ENCODE measurements at regions not wholly inside any gene's neighbourhood (a gene's known extent, or its start where the extent isn't known, plus 50 kb on each side); places are given as distances from the start of the nearest gene placed in this dataset.

DNA sequence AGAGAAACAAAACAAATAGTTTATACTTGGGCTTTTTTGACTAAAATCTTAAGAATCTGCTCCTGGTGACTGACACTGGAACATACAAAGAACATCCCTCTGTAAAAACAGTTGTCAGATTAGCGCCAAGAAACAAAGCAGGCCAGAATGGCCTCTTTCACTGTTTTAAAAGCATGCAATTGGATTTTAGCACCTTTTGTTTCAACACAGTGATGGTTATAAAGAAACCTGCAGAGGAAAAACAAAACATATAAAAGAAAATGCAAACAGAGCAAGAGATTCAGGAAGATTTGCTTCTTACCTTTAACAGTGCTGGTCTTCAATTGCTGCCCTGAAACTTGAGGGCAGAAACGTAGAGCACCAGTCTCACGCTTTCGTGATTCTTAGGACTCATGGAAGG, 652.2 kb upstream of the KCND2 start:
- H3K36me3 ChIP-seq (ENCODE audit: insufficient read depth): no peaks in the 10 kb centered on the region
- H3K9me3 Mint-ChIP-seq: no peaks in the 10 kb centered on the region
- no peak overlapping the region for H3K4me3 ChIP-seq
- no peak overlapping the region for H3K4me2 ChIP-seq
- H3K27me3 ChIP-seq (ENCODE audit: insufficient read depth): no peaks in the 10 kb centered on the region
- H3K4me1 Mint-ChIP-seq: peaks cover 12% of the 10 kb centered on the region
- H3K4me1 ChIP-seq (ENCODE audit: insufficient read depth): no peaks in the 10 kb centered on the region
- H3K36me3 Mint-ChIP-seq (ENCODE audit: low read depth): no peaks in the 10 kb centered on the region
- no peak overlapping the region for H3K27ac ChIP-seq (ENCODE audit: low read depth)
- H4K20me1 ChIP-seq (replicated peaks; ENCODE audit: insufficient read depth): no peaks in the 10 kb centered on the region
- no peaks in the 10 kb centered on the region for H3K79me2 ChIP-seq (replicated peaks; ENCODE audit: insufficient read depth)
- ATAC-seq (peak; percentile 77), DNase-seq (ENCODE audit: low spot score) (no peak)
- H3F3A ChIP-seq (replicated peaks; ENCODE audit: low read depth): no peaks in the 10 kb centered on the region
- H3K27me3 Mint-ChIP-seq (ENCODE audit: insufficient read depth, low read depth, poor library complexity): no peaks in the 10 kb centered on the region
- no peak overlapping the region for H3K4me3 Mint-ChIP-seq
- H3K9me2 ChIP-seq (ENCODE audit: insufficient read depth): no peaks in the 10 kb centered on the region
- peak overlapping the region; percentile 72; the same call in 1 of the 2 replicates for H2AFZ ChIP-seq
- H3K27ac Mint-ChIP-seq: no peak overlapping the region
- TF ChIP-seq, protein P1, sequence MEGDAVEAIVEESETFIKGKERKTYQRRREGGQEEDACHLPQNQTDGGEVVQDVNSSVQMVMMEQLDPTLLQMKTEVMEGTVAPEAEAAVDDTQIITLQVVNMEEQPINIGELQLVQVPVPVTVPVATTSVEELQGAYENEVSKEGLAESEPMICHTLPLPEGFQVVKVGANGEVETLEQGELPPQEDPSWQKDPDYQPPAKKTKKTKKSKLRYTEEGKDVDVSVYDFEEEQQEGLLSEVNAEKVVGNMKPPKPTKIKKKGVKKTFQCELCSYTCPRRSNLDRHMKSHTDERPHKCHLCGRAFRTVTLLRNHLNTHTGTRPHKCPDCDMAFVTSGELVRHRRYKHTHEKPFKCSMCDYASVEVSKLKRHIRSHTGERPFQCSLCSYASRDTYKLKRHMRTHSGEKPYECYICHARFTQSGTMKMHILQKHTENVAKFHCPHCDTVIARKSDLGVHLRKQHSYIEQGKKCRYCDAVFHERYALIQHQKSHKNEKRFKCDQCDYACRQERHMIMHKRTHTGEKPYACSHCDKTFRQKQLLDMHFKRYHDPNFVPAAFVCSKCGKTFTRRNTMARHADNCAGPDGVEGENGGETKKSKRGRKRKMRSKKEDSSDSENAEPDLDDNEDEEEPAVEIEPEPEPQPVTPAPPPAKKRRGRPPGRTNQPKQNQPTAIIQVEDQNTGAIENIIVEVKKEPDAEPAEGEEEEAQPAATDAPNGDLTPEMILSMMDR (conservative IDR thresholded peaks at IDR 0.05; ENCODE audit: low read depth in 2 of 2): no peak
- TF ChIP-seq ZNF114 (CRISPR knock-in tag; IDR thresholded peaks at IDR 0.05) (no peak), JUNB (IDR thresholded peaks at IDR 0.05; ENCODE audit: unreplicated experiment) (no peak), CREB1 (CRISPR knock-in tag; IDR thresholded peaks at IDR 0.05; ENCODE audit: low read depth) (no peak), POLR2AphosphoS5 (IDR thresholded peaks at IDR 0.05; ENCODE audit: low read depth) (no peak), STAT1 (IDR thresholded peaks at IDR 0.05; ENCODE audit: unreplicated experiment) (no peak), EZH2 (IDR thresholded peaks at IDR 0.05; ENCODE audit: low read depth, unreplicated experiment) (no peak), EZH2phosphoT487 (IDR thresholded peaks at IDR 0.05; ENCODE audit: unreplicated experiment) (no peak), NANOG (IDR thresholded peaks at IDR 0.05; ENCODE audit: borderline replicate concordance) (no peak), ZNF331 (CRISPR knock-in tag; IDR thresholded peaks at IDR 0.05; ENCODE audit: low read depth) (no peak)
- TF ChIP-seq, protein P2, sequence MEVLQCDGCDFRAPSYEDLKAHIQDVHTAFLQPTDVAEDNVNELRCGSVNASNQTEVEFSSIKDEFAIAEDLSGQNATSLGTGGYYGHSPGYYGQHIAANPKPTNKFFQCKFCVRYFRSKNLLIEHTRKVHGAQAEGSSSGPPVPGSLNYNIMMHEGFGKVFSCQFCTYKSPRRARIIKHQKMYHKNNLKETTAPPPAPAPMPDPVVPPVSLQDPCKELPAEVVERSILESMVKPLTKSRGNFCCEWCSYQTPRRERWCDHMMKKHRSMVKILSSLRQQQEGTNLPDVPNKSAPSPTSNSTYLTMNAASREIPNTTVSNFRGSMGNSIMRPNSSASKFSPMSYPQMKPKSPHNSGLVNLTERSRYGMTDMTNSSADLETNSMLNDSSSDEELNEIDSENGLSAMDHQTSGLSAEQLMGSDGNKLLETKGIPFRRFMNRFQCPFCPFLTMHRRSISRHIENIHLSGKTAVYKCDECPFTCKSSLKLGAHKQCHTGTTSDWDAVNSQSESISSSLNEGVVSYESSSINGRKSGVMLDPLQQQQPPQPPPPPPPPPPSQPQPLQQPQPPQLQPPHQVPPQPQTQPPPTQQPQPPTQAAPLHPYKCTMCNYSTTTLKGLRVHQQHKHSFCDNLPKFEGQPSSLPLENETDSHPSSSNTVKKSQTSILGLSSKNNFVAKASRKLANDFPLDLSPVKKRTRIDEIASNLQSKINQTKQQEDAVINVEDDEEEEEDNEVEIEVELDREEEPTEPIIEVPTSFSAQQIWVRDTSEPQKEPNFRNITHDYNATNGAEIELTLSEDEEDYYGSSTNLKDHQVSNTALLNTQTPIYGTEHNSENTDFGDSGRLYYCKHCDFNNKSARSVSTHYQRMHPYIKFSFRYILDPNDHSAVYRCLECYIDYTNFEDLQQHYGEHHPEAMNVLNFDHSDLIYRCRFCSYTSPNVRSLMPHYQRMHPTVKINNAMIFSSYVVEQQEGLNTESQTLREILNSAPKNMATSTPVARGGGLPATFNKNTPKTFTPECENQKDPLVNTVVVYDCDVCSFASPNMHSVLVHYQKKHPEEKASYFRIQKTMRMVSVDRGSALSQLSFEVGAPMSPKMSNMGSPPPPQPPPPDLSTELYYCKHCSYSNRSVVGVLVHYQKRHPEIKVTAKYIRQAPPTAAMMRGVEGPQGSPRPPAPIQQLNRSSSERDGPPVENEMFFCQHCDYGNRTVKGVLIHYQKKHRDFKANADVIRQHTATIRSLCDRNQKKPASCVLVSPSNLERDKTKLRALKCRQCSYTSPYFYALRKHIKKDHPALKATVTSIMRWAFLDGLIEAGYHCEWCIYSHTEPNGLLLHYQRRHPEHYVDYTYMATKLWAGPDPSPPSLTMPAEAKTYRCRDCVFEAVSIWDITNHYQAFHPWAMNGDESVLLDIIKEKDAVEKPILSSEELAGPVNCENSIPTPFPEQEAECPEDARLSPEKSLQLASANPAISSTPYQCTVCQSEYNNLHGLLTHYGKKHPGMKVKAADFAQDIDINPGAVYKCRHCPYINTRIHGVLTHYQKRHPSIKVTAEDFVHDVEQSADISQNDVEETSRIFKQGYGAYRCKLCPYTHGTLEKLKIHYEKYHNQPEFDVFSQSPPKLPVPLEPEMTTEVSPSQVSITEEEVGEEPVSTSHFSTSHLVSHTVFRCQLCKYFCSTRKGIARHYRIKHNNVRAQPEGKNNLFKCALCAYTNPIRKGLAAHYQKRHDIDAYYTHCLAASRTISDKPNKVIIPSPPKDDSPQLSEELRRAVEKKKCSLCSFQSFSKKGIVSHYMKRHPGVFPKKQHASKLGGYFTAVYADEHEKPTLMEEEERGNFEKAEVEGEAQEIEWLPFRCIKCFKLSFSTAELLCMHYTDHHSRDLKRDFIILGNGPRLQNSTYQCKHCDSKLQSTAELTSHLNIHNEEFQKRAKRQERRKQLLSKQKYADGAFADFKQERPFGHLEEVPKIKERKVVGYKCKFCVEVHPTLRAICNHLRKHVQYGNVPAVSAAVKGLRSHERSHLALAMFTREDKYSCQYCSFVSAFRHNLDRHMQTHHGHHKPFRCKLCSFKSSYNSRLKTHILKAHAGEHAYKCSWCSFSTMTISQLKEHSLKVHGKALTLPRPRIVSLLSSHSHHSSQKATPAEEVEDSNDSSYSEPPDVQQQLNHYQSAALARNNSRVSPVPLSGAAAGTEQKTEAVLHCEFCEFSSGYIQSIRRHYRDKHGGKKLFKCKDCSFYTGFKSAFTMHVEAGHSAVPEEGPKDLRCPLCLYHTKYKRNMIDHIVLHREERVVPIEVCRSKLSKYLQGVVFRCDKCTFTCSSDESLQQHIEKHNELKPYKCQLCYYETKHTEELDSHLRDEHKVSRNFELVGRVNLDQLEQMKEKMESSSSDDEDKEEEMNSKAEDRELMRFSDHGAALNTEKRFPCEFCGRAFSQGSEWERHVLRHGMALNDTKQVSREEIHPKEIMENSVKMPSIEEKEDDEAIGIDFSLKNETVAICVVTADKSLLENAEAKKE (CRISPR knock-in tag; IDR thresholded peaks at IDR 0.05): no peak
- TF ChIP-seq, protein P3, sequence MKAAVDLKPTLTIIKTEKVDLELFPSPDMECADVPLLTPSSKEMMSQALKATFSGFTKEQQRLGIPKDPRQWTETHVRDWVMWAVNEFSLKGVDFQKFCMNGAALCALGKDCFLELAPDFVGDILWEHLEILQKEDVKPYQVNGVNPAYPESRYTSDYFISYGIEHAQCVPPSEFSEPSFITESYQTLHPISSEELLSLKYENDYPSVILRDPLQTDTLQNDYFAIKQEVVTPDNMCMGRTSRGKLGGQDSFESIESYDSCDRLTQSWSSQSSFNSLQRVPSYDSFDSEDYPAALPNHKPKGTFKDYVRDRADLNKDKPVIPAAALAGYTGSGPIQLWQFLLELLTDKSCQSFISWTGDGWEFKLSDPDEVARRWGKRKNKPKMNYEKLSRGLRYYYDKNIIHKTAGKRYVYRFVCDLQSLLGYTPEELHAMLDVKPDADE (IDR thresholded peaks at IDR 0.05): no peak
- TF ChIP-seq, protein P4, sequence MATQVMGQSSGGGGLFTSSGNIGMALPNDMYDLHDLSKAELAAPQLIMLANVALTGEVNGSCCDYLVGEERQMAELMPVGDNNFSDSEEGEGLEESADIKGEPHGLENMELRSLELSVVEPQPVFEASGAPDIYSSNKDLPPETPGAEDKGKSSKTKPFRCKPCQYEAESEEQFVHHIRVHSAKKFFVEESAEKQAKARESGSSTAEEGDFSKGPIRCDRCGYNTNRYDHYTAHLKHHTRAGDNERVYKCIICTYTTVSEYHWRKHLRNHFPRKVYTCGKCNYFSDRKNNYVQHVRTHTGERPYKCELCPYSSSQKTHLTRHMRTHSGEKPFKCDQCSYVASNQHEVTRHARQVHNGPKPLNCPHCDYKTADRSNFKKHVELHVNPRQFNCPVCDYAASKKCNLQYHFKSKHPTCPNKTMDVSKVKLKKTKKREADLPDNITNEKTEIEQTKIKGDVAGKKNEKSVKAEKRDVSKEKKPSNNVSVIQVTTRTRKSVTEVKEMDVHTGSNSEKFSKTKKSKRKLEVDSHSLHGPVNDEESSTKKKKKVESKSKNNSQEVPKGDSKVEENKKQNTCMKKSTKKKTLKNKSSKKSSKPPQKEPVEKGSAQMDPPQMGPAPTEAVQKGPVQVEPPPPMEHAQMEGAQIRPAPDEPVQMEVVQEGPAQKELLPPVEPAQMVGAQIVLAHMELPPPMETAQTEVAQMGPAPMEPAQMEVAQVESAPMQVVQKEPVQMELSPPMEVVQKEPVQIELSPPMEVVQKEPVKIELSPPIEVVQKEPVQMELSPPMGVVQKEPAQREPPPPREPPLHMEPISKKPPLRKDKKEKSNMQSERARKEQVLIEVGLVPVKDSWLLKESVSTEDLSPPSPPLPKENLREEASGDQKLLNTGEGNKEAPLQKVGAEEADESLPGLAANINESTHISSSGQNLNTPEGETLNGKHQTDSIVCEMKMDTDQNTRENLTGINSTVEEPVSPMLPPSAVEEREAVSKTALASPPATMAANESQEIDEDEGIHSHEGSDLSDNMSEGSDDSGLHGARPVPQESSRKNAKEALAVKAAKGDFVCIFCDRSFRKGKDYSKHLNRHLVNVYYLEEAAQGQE (IDR thresholded peaks at IDR 0.05; ENCODE audit: unreplicated experiment): no peak

Data from GM23338 (cell line).